ENCODE measurements at regions not wholly inside any gene's neighbourhood (a gene's known extent, or its start where the extent isn't known, plus 50 kb on each side); places are given as distances from the start of the nearest gene placed in this dataset.

DNA sequence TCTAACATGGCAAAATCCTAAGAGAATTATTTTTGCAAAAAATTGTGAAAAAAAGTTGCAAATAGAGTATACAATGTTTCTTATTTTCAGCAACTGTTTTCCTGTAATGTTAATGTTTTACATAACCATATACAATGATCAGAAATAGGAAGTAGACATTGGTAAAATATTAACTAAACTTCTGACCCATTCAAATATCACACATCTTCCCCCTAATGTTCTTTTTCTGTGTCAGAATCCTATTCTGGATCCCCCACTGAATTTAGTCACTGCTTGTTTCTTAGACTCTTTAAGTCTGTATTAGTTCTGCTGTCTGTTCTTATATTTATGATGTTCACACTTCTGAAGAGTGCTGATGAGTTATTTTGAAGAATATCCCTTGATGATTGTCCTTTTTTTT is 62.0 kb downstream of the HFE start:
- no peak for DNase-seq (ENCODE audit: low read depth in 3 of 3, low spot score in 1 of 3)

GRCh38 chr6:26152226-26153101 is 65.2 kb downstream of the HFE start:
- no peak for DNase-seq (ENCODE audit: low read depth in 3 of 3, low spot score in 1 of 3)

DNA sequence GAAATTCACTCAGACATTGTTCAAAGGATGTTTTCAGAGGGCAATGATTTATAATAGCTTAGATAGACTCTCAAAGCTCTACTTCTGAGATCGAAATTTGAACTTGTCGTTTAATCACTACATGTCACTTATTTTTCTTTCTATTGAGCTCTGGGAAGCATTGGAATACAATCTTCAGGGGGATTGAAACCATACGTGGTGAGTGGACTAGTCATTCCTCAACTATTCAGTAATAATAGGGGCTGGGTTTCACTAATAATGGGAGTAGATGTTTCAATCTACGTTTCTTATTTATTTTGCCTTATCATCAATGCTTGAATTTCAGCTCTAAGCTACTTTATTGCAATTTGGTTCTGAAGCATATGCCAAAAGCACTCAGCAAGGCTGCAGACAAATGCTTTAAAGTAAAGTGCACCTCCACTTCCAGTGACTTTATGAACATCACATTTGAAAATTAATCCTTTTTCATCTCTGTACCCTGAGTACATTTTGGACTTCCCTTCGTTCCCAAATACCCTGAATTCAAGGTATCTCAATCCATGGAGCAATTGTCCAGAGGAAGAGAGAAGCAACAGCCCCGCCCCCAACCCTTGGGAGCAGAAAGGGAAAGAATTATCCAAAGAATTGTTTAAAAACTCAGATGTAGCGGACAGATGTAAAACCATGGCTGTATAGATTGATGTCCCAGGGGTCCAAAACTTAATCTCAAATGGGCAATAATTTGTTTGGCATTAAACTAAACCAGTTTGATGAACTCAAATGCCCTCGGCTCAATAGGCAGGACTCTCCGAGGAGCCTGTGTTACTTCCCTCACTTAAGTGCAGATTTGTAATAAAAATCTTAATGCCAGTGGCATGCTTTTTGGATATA is 68.1 kb downstream of the HFE start:
- DNase-seq (ENCODE audit: low read depth in 3 of 3, low spot score in 1 of 3): no peak

DNA sequence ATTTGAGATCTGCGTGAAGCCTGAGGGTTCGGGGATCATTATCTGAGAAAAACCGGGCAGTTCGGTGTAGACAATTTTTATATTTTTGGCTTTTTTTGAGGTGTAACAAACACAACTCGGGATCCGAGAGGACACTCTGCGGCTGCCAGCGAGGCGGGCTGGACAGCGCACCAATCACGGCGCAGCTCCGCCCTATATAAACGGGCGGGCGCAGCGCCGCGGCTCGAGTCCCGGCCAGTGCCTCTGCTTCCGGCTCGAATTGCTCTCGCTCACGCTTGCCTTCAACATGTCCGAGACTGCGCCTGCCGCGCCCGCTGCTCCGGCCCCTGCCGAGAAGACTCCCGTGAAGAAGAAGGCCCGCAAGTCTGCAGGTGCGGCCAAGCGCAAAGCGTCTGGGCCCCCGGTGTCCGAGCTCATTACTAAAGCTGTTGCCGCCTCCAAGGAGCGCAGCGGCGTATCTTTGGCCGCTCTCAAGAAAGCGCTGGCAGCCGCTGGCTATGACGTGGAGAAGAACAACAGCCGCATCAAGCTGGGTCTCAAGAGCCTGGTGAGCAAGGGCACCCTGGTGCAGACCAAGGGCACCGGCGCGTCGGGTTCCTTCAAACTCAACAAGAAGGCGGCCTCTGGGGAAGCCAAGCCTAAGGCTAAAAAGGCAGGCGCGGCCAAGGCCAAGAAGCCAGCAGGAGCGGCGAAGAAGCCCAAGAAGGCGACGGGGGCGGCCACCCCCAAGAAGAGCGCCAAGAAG is 69.0 kb downstream of the HFE start:
- peak; percentile 68 to 80 (median 70) for DNase-seq (ENCODE audit: low read depth in 3 of 3, low spot score in 1 of 3)

DNA sequence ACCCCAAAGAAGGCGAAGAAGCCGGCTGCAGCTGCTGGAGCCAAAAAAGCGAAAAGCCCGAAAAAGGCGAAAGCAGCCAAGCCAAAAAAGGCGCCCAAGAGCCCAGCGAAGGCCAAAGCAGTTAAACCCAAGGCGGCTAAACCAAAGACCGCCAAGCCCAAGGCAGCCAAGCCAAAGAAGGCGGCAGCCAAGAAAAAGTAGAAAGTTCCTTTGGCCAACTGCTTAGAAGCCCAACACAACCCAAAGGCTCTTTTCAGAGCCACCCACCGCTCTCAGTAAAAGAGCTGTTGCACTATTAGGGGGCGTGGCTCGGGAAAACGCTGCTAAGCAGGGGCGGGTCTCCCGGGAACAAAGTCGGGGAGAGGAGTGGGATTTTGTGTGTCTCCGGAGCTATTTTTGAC is 69.6 kb downstream of the HFE start:
- DNase-seq (ENCODE audit: low read depth in 3 of 3, low spot score in 1 of 3): peak in 2 of 3 donors; percentile 18 to 25

GRCh38 chr6:26157251-26158075 is 70.2 kb downstream of the HFE start:
- peak in 1 of 3 donors; percentile 58 for DNase-seq (ENCODE audit: low read depth in 3 of 3, low spot score in 1 of 3)

GRCh38 chr6:26158076-26158580 is 70.9 kb downstream of the HFE start:
- peak; percentile 50 to 79 (median 76) for DNase-seq (ENCODE audit: low read depth in 3 of 3, low spot score in 1 of 3)

DNA sequence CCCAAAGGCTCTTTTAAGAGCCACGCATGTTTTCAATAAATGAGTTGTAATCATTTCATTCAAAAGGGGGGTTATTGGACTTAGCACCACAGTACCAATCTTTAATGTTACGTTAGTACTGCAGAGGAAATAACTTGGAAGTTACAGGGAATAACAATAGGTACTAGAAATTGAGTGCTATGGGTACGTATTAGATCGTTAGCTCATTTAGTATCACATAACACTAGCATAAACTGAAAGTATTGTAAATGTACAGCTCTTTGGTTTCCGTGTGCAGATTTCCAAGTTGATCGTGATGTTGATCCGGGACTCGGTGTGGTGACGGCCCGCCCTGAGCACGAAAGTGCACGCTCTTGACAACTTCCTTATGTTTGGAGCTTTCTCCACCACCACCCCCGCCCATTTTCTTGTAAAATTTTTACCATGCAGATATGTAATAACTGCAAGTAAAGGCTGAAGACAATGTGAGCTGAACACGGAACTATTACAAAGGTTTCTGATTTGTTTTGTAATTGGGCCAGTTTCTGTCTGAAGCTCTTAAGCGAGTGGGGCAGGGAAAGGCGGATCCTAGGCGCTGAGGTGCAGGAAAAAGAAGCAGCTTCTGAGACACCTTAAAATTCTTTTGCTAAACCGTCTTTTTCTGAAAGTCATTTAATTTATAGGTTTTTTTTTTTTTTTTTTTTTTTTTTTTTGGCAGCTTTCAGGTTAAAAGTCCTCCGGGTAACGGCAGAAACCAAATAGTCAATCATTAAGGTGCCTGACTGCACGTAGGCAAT is 71.5 kb downstream of the HFE start:
- DNase-seq (ENCODE audit: low read depth in 3 of 3, low spot score in 1 of 3): peak in 1 of 3 donors; percentile 17

DNA sequence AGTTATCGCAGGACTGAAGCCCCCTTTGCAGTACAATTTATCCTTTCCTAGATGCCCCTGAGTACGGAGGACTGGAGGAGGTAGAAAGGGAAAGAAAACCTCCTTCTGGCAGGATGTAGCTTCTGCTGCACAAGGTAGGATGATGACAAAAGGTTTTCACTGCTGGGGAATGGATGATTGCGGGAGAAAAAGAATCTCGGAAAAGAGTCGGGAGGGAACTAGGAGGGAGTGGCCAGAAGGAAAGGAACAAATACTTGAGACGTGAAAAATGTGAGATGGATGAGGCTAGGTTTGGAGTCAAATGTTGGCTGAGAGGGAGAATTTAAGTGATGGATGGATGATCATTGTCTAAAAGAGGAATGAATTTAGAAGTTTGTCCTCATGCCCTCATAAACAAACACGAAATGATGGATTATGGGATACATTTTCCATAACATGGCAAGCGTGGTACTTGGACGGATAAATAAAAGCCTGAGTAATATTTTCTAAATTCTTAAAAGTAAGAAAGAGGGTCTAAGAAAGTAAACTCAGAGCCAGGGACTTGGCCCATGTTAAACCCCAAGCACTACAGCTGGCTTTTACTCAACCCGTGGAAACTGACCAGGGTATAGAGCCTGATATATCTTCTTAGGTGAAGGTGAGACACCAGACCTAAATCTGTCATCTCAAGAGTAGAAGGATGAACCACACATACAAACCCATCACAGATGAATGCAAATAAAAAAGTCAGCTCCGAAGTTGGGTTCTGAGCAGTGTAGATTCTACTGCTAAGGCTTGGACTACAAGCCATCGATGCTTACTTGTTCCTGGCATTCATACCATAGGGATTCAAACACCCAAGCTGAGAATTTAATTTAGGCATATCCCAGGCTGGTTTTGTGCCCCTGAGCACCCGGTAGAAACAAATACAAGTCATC is 72.4 kb downstream of the HFE start:
- no peak for DNase-seq (ENCODE audit: low read depth in 3 of 3, low spot score in 1 of 3)

- no peak for DNase-seq (ENCODE audit: low read depth in 3 of 3, low spot score in 1 of 3)
Measured at GRCh38 chr6:26161322-26161721, 74.1 kb downstream of the HFE start.

- no peak for DNase-seq (ENCODE audit: low read depth in 3 of 3, low spot score in 1 of 3)
Measured at GRCh38 chr6:26162399-26162798, 75.2 kb downstream of the HFE start.

- DNase-seq (ENCODE audit: low read depth in 3 of 3, low spot score in 1 of 3): no peak
Measured at GRCh38 chr6:26163427-26164119, 76.3 kb downstream of the HFE start.

GRCh38 chr6:26164120-26164505 is 76.9 kb downstream of the HFE start:
- no peak for DNase-seq (ENCODE audit: low read depth in 3 of 3, low spot score in 1 of 3)

- DNase-seq (ENCODE audit: low read depth in 3 of 3, low spot score in 1 of 3): no peak
Measured at GRCh38 chr6:26165261-26165790, 78.1 kb downstream of the HFE start.

DNA sequence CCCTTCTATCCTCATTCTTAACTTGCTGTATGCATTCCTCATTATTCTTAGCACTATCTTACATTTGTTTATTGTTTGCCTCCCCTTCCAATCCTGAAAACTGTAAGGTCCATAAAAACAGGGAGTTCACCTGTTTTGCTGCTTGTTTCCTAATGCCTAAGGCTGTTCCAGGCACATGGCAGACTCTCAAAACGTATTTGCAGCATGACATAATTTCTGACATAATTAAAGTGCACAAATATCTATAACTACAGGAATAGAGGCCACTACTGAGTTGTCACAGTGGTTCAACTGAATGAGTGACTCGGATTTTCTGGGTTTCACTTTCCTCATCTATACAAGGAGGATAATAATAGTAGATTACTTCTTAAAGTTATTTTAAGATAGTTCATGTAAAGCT is 83.0 kb downstream of the HFE start:
- DNase-seq (ENCODE audit: low read depth in 3 of 3, low spot score in 1 of 3): no peak

GRCh38 chr6:26170951-26171841 is 84.0 kb downstream of the HFE start:
- DNase-seq (ENCODE audit: low read depth in 3 of 3, low spot score in 1 of 3): no peak

- no peak for DNase-seq (ENCODE audit: low read depth in 3 of 3, low spot score in 1 of 3)
Measured at GRCh38 chr6:26172608-26172968, 85.4 kb downstream of the HFE start.

All from stimulated activated CD4-positive, alpha-beta T cell treated with anti-CD3 and anti-CD28 coated beads, TNF-alpha, amount 100 ng/mL, for 1 hour (primary cell).